PC-3 (cell line): ENCODE measurements at regions not wholly inside any gene's neighbourhood (a gene's known extent, or its start where the extent isn't known, plus 50 kb on each side); places are given as distances from the start of the nearest gene placed in this dataset.

Source experiments
- CTCF ChIP-seq: fragments of 300-600 bp; sonication (generic); conservative IDR thresholded peaks from 2 replicates; pipeline ENCODE4 v1.5.1; 2017; ENCODE audit warnings: antibody characterized with exemption, low read depth, mild to moderate bottlenecking, low read length
- EZH2 ChIP-seq: fragments of 300-600 bp; sonication (generic); IDR thresholded peaks from one replicate; pipeline ENCODE4 v1.6.1; 2017; ENCODE audit warnings: antibody characterized with exemption, mild to moderate bottlenecking, low read length; ENCODE audit not compliant: unreplicated experiment
- EZH2phosphoT487 ChIP-seq: fragments of 300-600 bp; sonication (generic); IDR thresholded peaks from 2 replicates; pipeline ENCODE4 v1.6.1; 2018; ENCODE audit warnings: mild to moderate bottlenecking, antibody characterized with exemption, low read length, borderline replicate concordance

GRCh38 chr4:129438456-129438981 lies 342.6 kb downstream of the C4orf33 start:
- TF ChIP-seq CTCF (no peak), EZH2 (no peak), EZH2phosphoT487 (no peak)
